NCI-H526 treated with DMSO at 0.1 percent for 48 hours (cell line): ENCODE measurements at regions not wholly inside any gene's neighbourhood (a gene's known extent, or its start where the extent isn't known, plus 50 kb on each side); places are given as distances from the start of the nearest gene placed in this dataset.
"Not testable (repeated sequence)": the region's sequence is repeated elsewhere in the genome, so short reads cannot be mapped to it uniquely, and the experiment has no call there.

Experiments used
- DNase-seq: peaks from one replicate; lab custom pipeline; 2025; lab: John Stamatoyannopoulos, UW

DNA sequence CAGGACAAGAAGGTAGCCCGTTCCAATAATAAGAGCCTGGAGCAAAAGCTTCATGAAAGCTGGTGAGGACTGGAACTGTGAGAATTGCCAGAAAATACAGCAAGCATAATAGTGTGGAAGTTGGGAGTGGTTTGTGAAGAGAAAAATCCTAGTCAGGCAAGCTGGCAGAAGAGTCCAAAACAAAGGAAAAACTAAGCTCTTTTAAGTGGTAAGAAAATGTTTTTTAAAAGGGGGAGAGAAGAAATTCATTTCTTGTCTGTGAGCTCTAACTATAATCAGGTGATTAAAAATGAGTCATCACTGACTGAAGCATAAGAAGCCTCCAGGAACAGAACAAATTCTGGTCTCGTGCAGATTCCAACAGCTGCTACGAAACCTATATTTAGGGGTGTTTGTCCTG, 102.6 kb downstream of the CAAP1 start:
- DNase-seq = no peak

DNA sequence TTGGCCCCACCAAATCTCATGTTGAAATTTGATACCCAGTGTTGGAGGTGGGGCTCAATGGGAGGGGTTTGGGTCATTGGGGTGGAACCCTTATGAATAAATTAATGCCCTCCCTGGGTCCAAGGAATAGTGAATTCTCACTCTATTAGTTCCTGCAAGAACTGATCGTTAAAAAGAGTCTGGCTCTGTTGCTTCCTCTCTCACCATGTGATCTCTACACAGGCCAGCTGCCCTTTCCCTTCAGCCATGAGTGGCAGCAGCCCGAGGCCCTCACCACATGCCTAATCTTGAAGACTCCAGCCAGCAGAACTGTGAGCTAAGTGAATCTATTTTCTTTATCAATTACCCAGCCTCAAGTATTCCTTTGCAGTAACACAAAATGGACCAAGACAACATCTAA, 106.0 kb downstream of the CAAP1 start:
- no peak for DNase-seq

GRCh38 chr9:26782899-26783298, 109.7 kb downstream of the CAAP1 start:
- no peak for DNase-seq

DNA sequence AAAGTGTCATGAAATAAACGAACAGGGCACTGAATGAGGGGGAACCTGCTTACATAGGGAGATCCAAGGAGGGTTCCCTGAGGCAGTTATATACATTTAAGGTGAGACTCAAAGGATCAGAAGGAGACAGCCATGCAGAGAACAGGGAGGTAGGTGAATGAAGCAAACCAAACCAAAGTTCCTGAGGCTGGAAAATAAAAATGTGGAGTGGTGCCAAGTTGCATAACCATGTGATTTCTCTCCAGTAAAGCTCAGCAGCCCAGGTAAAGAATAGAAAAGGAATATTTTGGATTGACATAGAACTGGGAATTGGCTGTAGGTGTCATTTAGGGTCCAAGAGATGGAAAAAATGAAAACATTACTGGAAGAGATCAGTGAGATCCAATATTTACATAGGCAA, 110.7 kb downstream of the CAAP1 start:
- no peak for DNase-seq

DNA sequence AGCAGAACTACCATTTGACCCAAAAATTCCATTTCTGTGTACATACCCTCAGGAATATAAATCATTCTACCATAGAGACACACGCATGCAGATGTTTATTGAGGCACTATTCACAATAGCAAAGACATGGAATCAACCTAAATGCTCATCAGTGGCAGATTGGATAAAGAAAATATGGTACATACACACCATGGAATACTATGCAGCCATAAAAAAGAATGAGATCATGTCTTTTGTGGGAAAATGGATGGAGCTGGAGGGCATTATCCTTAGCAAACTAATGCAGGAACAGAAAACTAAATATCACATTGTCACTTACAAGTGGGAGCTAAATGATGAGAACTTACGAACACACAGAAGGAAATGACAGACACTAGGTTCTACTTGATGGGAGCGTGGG, 112.3 kb downstream of the CAAP1 start:
- DNase-seq = not testable (repeated sequence)

GRCh38 chr9:26779062-26779461, 113.5 kb downstream of the CAAP1 start:
- DNase-seq = no peak

DNA sequence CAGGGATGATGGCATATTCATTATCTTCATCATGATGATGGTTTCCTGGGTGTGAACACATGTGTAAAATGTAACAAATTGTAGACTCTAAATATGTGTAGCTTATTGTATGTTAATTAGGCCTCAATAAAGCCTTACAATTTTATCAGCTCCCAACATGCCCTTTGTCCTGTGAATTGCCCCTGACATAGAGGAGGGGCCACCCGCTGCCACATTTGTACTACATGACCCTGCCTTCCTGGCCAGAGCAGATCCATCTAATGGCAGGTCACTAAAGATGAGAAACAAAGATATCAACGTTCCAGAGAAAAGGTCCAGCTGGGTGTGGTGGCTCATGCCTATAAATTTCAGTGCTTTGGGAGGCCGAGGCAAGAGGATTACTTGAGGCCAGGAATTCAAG, 117.2 kb downstream of the CAAP1 start:
- DNase-seq = no peak

DNA sequence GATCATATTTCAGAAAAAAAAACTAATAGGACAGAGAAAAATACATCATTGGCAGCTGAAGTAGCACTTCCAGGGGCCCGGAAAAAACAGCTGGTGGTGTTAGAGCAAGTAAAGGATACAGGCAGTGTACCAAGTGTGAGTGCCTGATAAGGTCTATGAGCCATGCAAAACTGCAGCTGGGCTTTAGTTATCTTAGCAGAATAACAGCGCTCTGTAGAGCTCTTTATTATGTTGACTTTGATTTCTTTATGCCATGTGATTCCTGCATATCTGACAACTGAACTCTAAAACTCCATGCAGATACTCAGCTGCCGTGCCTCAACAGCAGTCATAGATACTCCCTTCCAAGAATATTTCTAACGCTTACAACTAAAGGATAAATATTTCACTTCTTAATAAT, 119.5 kb downstream of the CAAP1 start:
- no peak for DNase-seq

GRCh38 chr9:26770821-26771220, 121.8 kb downstream of the CAAP1 start:
- DNase-seq = no peak

DNA sequence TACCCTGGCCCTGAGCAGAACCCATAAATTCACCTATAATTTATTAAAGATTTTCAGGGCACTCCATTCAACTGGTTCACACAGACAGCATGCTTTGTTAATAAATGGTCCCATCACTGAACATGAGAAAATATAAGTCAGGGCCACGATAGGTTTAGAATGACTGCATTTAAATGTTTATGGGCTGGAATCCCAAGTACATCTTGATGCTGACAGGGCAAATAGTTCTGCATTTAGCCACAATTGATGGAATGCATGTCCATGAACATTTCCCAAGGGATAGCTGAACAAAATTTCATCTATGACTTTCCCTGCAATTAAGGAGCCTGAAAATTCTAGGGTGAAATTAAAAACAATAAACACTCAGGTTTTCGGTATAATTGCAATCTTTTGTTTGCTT, 124.5 kb downstream of the CAAP1 start:
- DNase-seq = no peak

- DNase-seq = no peak
Observed at GRCh38 chr9:26760675-26761074, 131.9 kb downstream of the CAAP1 start.

DNA sequence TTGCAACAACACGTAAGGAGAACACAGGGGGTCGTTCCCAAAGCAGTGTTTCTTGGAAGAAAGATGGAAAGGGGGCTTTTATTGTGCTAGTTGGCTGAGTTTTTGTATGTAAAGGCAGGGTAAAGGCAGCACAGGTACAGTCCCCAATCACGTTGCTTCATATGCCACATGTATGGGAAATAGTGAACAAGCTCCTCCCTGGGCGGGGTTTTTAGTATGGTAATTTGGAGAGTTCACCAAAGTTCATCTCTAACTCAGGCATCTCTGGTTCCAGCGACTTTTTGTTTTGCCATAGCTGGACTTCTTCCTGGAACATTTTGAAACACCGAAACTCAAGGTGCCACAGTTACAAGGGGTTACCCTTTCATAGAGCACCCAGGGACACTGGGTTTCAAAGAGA, 133.9 kb downstream of the CAAP1 start:
- DNase-seq = no peak

GRCh38 chr9:26756881-26757280, 135.7 kb downstream of the CAAP1 start:
- no peak for DNase-seq

- no peak for DNase-seq
Observed at GRCh38 chr9:26755476-26755875, 137.1 kb downstream of the CAAP1 start.

DNA sequence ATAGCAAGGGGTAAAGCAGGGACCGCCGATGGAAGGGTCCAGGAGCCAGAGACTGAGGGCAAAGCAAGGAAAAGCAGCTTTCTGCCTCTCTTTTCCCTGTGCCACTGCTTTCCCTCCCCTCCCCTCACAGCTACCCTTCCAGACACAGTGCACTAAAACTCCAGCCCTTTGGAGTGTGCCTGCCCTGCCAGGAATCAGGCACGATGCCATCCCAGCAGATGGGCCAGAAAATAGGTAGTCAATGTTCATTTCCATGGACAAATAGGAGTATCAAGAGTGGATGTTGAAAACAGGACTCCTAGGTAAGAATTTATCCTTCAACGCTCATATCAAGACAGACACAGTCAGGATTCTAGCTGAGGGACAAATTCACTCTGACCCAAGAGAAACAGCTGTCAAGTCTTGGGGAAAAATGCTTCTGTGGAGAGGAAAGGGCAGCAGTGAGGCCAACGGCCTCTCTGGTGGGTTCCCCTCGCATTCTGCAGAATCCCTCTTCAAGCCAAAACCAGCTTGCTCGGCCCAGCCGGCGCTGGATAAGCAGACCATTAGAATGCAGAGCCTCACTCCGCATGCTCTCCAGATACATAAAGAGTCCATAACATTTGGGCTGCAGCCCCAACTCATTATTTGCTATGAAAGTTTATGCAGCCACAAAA, 138.0 kb downstream of the CAAP1 start:
- no peak for DNase-seq

DNA sequence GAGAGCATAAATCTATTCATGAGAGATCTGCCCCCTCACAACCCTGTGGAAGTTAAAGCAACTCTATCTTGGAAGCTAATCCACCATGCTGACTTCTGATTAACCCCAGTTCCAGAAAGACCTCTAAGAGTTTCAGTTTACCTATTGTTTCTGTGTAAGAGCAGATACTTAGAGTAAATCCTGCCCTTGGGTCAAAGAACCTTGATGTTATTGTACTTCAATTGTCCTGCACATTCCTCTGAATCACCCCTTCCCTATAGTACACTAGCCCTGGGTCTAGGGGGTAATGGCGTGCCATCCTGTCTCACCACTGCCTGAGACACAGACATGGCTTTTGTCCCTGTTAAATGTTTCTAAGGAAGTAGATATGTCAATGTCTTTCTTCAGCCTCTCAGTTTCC, 138.6 kb downstream of the CAAP1 start:
- DNase-seq = no peak

DNA sequence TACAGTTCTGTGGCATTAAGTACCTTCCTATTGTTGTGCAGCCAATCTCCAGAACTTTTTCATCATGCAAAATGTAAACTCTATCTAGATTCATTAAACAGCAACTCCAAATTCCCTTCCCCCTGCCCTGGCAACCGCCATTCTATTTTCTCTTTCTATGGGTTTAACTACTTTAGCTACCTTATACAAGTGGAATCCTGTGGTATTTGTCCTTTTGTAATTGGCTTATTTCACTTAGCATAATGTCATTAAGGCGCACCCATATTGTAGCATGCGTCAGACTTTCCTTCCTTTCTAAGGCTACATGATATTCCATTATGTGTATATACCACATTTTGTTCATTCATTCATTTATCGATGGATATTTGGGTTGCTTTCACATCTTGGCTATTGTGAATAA, 142.4 kb downstream of the CAAP1 start:
- no peak for DNase-seq

GRCh38 chr9:26748449-26749058, 144.0 kb downstream of the CAAP1 start:
- DNase-seq = no peak

DNA sequence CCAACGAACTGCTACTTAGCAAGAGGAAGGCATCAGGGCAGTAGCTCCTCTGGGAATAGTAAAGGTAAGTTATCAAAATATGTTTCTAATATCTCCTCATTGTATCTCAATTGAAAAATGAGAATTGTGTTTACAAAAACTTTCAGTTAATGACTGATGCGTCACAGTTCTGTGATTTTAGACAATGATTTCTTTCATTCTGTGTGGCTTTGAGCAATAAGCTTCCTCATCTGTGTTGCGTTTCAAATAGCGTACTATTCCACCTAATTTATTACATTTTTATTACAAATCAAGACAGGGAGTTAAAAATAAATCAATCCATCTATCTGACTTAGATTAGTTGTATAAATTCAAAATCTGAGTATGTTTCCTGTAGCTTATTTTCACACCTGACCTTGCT, 145.0 kb downstream of the CAAP1 start:
- DNase-seq = no peak

DNA sequence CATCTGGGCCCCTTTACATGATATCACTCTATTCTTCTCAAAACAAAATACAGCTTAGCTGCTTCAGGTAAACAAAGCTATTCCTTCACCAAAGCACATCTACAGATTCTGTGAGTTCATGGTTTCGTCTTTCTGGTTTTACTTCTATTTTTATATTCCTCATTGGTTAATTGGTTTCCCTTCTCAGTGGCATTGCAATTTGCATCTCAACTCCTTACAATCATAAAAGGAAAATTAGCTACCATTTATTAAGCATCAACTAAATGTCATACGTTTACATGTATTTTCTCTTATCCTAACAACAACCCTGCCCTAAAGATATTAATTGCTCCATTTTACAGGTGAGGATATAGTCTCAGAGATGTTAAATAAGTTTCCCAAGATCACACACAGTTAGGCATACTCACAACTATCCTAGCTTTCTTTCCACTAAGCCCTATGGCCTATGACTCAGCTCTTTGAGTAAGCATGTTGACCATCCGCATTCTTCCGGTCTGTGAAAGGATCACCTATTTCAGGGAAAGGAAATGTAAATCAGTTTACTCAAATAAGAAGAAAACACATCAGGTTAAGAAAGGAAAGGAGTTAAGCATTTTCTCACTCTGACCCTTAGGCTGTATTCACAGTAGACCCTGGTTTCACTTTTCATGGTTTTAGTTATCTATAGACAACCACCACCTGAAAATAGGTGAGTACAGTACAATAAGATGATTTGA, 146.1 kb downstream of the CAAP1 start:
- no peak for DNase-seq

DNA sequence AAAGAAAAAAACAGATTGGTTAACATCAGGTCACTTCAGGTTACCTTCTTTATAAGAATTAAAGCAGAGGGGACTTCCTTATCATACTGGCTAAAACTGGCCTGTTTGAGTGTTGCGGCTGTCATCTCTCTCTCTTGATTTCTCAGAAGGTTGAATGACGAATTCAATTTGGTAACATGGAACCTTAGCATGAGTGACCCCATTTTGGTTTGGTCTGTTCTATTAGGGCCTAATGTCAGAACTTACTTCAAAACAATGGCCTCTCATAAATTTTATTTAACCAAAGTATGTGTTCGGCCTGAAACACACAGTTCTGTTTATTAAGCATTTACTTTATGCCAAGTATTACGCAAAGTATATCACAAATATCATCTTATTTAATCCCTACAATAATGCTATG, 147.5 kb downstream of the CAAP1 start:
- no peak for DNase-seq

DNA sequence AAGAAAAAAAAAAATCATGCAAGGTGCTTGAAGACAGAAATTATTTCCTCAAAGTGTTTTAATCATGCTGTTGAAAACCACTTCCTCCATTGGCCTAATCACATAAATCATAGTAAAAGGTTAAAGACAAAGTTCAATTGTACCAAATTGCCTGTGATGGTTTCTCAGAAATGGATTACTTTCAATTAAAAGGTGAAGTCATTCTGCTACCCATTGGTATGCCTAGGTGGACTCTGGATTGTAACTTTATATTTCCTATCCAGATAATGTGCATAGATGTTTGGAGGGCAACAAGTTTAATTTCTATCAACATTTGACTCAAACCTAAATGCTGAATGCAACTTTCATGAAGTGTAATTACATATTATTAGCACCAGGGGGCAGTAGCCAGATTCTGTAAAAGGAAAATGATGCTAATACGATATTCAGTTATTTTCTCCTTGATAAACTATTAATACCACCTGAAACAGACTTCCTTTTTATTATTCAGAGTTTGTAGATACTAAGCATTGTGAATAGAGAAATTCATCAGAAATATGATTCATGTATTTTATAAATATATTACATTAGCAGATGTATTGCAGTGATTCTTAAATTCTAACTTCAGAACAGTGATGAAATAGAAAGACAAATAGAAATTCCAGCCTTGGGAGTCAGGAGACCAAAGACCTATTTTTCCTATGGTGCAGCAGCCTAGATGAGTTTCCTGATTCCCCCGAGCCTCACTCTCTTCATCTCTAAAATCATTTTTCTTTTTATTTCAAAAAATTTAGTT, 148.2 kb downstream of the CAAP1 start:
- peak; percentile 7 for DNase-seq
